Activated CD8-positive, alpha-beta T cell treated with anti-CD3 and anti-CD28 coated beads for 36 hours (primary cell): ENCODE measurements at regions not wholly inside any gene's neighbourhood (a gene's known extent, or its start where the extent isn't known, plus 50 kb on each side); places are given as distances from the start of the nearest gene placed in this dataset.

Experiments
- ATAC-seq: fragments of 200-7000 bp; cut with Tn5 transposase; one replicate; pipeline ENCODE4 v1.10.0; 2021; ENCODE audit warnings: mild to moderate bottlenecking, moderate library complexity
- CTCF ChIA-PET: fragments of 350-600 bp; sonication (Branson Sonifier 250); formaldehyde crosslinking; loops from one replicate; lab custom pipeline; 2021; ENCODE audit warnings: antibody characterized with exemption; lab: Charles Lee
- POLR2A ChIA-PET: fragments of 350-600 bp; sonication (Branson Sonifier 250); formaldehyde crosslinking; loops from one replicate; lab custom pipeline; 2021; ENCODE audit warnings: antibody characterized with exemption; lab: Charles Lee
- DNase-seq: peaks from one replicate; pipeline ENCODE4 v3.0.0-alpha.2; 2020
- H3K27ac Mint-ChIP-seq: one replicate; pipeline ENCODE4 v1.8.0; 2021; ENCODE audit warnings: mild to moderate bottlenecking, mixed read lengths
- H3K27me3 Mint-ChIP-seq: one replicate; pipeline ENCODE4 v1.8.0; 2021; ENCODE audit warnings: mixed read lengths
- H3K36me3 Mint-ChIP-seq: one replicate; pipeline ENCODE4 v1.8.0; 2021; ENCODE audit warnings: low read depth, mixed read lengths
- H3K4me1 Mint-ChIP-seq: one replicate; pipeline ENCODE4 v1.8.0; 2021; ENCODE audit warnings: low read depth, mixed read lengths
- H3K4me3 Mint-ChIP-seq: one replicate; pipeline ENCODE4 v1.8.0; 2021; ENCODE audit warnings: mild to moderate bottlenecking, moderate library complexity, mixed read lengths
- H3K9me3 Mint-ChIP-seq: one replicate; pipeline ENCODE4 v1.8.0; 2021; ENCODE audit warnings: mixed read lengths
- CTCF ChIP-seq: fragments of 200-600 bp; IDR thresholded peaks from one replicate; pipeline ENCODE4 v1.8.0; 2022; ENCODE audit warnings: antibody characterized with exemption, mild to moderate bottlenecking
- intact Hi-C: fragments of 100-400 bp; cut with micrococcal nuclease; formaldehyde crosslinking; loops from one replicate; pipeline ENCODE4 v1.10.0; 2022

GRCh38 chr7:85475476-85475875 is 288.6 kb upstream of the SEMA3D start:
- no peak overlapping the region for H3K4me3 Mint-ChIP-seq
- ChIA-PET CTCF (no interaction called here), POLR2A (no interaction called here)
- H3K4me1 Mint-ChIP-seq = peaks cover 5% of the 10 kb centered on the region
- no peaks in the 10 kb centered on the region for H3K36me3 Mint-ChIP-seq
- ATAC-seq (no peak), DNase-seq (no peak)
- no peak for TF ChIP-seq CTCF
- intact Hi-C loops = no loop called here
- H3K9me3 Mint-ChIP-seq = no peaks in the 10 kb centered on the region
- H3K27me3 Mint-ChIP-seq = no peaks in the 10 kb centered on the region
- no peak overlapping the region for H3K27ac Mint-ChIP-seq

- DNase-seq = no peak
- no peak for ATAC-seq
- Mint-ChIP-seq H3K4me3 (no peak overlapping the region), H3K27me3 (no peaks in the 10 kb centered on the region), H3K9me3 (no peaks in the 10 kb centered on the region), H3K4me1 (peaks cover 5% of the 10 kb centered on the region), H3K36me3 (no peaks in the 10 kb centered on the region), H3K27ac (no peak overlapping the region)
- intact Hi-C loops = no loop called here
- POLR2A ChIA-PET = no interaction called here
- CTCF ChIA-PET = no interaction called here
- no peak for TF ChIP-seq CTCF
Measured at GRCh38 chr7:85475071-85475470, 288.2 kb upstream of the SEMA3D start.

GRCh38 chr7:85474234-85474633 is 287.4 kb upstream of the SEMA3D start:
- Mint-ChIP-seq H3K27ac (no peak overlapping the region), H3K27me3 (no peaks in the 10 kb centered on the region), H3K36me3 (no peaks in the 10 kb centered on the region), H3K4me1 (peaks cover 5% of the 10 kb centered on the region), H3K4me3 (no peak overlapping the region), H3K9me3 (no peaks in the 10 kb centered on the region)
- intact Hi-C loops = no loop called here
- ATAC-seq (no peak), DNase-seq (no peak)
- ChIA-PET CTCF (no interaction called here), POLR2A (no interaction called here)
- no peak for TF ChIP-seq CTCF

DNA sequence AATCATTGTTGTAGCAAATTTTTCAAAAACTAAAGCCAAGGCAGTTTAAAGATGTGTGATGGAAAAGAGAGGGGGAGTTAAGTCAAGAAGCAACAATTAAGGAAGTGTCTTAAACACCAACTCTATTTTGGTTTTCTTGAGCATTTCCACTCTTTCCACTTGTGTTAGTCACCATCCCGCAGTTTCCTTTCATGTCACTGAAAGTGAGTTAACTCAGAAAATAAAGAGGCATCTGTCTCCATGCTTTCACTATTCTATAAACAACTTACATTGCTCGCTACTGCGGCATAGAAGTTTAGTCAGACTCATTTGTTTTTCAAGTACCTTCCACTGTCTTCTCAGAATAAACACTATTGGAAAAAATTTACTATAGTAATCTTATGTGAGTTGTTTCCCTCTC is 284.9 kb upstream of the SEMA3D start:
- DNase-seq (peak; percentile 4), ATAC-seq (peak; percentile 74)
- H3K27ac Mint-ChIP-seq = no peak overlapping the region

GRCh38 chr7:85471307-85471706 is 284.5 kb upstream of the SEMA3D start:
- ChIA-PET CTCF (no interaction called here), POLR2A (no interaction called here)
- intact Hi-C loops = no loop called here
- H3K27ac Mint-ChIP-seq = no peak overlapping the region
- H3K36me3 Mint-ChIP-seq = no peaks in the 10 kb centered on the region
- no peak for TF ChIP-seq CTCF
- peaks cover 2% of the 10 kb centered on the region for H3K27me3 Mint-ChIP-seq
- H3K9me3 Mint-ChIP-seq = no peaks in the 10 kb centered on the region
- peaks cover 5% of the 10 kb centered on the region for H3K4me1 Mint-ChIP-seq
- no peak for ATAC-seq
- H3K4me3 Mint-ChIP-seq = no peak overlapping the region
- no peak for DNase-seq

More for the DNA sequence above, 284.9 kb upstream of the SEMA3D start:
- Mint-ChIP-seq H3K36me3 (no peaks in the 10 kb centered on the region), H3K4me1 (peaks cover 5% of the 10 kb centered on the region), H3K4me3 (no peak overlapping the region), H3K9me3 (no peaks in the 10 kb centered on the region), H3K27me3 (no peaks in the 10 kb centered on the region)
- POLR2A ChIA-PET = no interaction called here
- intact Hi-C loops = no loop called here
- TF ChIP-seq CTCF = no peak
- CTCF ChIA-PET = no interaction called here
